LHCN-M2 (cell line): ENCODE measurements at regions not wholly inside any gene's neighbourhood (a gene's known extent, or its start where the extent isn't known, plus 50 kb on each side); places are given as distances from the start of the nearest gene placed in this dataset.
"Not testable (repeated sequence)": the region's sequence is repeated elsewhere in the genome, so short reads cannot be mapped to it uniquely, and the experiment has no call there.

Experiments used
- DNase-seq: peaks from one replicate; pipeline ENCODE4 v3.0.0-alpha.2; 2012; ENCODE audit warnings: low read depth

DNA sequence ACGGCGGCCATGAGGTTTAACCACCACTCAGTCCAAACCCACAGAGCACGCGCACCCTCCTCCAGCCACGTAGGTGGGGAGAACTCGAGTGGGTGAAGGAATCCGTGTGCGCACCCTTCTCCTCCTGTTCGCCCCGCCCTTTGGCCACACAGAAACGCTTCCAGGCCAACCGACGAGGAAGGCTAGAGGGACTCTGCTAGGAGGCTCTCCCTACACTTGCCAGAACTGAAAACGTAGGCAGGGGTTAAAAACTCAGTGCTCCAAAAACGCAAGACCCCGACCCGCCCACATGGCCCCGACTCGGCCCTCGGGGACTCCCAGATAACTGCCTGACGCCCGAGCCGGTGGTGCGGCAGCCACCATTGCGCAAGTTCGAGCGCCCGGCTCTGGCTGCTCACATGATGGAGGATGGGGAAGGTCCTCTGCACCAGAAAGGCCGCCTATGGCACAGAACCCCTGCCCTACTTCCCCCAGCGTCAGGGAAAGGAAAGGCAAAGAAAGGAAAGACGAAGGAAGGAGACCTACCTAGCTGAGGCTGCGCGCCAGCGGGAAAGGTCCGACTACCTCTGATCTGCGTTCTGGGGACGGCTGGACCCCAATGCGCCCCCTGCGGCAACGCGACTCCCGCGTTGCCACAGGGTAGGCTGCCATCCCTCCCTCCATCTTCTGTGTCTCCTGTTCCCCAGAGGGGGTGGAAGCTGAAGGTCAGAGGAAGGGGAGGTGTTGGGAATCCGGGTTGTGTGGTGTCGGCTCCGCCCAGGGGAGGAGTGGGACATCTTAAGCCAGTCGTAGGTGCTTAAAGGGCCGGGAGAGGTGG, 201.9 kb upstream of the AGTR2 start:
- peak; percentile 59 for DNase-seq

DNA sequence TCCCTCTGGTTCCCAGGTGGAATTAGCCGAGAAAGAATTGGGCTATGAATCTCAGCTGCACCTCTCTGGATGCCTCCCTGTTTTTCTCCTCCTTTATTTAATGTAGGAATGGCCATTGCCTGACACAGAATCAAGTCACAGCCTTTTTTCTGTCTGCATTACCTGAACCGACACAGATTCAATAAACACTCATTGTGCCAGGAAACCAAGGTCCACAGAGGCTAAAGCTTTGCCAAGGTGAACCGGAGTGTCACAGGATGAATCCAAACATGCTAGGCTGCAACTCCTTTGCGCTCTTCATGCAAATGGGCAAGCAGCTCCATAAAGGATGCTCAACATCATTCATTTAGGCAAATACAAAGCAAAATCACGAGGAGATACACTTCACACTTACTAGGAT, 199.8 kb upstream of the AGTR2 start:
- DNase-seq: no peak

DNA sequence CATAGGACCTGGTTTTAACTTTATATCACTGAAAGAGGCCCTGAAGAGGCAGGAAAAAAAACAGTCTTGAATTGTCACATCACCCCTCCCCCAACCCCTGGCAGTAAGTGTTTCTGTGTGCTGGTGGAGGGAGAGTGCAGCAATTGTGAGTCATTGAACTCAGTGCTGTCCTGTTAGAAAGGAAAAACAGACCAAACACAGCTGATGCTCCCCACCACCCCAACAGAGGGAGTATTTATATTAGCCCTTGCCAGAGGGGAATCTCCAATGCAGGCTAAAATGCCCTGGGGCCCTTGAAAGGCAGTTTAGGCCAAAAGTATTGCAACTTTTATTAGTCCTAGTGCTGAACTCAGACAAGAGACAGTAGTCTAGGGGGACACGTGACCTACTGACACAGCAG, 197.8 kb upstream of the AGTR2 start:
- DNase-seq: no peak

DNA sequence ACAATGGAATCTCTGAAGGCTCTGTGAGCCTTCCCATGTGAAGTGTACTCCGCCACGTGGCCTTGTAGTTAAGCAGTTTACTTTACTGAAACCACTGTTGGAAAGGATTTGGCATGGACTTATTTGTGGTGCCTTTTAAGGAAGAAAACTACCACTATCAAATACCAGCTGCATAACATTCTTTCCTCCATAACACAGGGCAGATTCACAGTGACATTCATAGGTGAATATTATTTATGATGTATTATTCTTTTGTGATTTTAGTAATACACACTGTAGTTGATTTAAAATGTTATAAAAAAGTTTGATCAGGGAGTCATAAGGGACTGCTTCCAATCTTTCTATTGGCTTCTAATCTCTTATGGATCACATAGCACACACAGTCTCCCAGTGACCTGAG, 192.5 kb upstream of the AGTR2 start:
- DNase-seq: no peak

DNA sequence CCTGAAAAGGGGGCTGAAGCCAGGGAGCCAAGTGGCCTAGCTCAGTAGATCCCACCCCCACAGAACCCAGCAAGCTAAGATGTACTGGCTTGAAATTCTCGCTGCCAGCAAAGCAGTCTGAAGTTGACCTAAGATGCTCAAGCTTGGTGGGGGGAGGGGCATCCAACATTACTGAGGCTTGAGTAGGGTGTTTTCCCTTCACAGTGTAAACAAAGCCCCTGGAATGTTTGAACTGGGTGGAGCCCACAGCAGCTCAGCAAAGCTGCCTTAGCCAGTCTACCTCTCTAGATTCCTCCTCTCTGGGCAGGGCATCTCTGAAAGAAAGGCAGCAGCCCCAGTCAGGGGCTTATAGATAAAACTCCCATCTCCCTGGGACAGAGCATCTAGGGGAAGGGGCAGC, 187.4 kb upstream of the AGTR2 start:
- not testable (repeated sequence) for DNase-seq

DNA sequence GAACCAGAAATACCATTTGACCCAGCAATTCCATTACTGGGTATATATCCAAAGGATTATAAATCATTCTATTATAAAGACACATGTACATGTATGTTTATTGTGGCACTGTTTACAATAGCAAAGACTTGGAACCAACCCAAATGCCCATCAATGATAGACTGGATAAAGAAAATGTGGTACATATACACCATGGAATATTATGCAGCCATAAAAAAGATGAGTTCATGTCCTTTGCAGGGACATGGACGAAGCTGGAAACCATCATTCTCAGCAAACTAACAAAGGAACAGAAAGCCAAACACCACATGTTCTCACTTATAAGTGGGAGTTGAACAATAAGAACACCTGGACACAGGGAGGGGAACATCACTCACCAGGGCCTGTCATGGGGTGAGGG, 183.1 kb upstream of the AGTR2 start:
- not testable (repeated sequence) for DNase-seq

DNA sequence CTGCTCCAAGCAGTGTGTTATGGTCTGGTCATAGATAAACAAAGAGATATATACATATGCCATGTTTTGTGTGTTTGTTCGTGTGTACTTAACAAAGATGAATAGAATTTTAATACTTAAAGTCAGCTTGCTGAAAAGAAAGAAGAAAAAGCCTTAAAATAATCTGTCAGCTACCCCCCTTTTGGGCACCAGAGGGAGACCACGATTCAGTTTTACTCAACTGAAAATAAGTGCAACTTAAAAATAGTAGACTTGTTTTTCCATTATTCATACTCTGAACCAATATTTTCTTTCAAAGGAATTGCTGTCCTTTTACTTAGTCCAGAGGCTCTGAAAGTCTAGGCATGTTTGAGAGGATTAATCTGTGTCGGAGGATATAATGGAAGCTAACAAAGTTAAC, 181.7 kb upstream of the AGTR2 start:
- DNase-seq: no peak

DNA sequence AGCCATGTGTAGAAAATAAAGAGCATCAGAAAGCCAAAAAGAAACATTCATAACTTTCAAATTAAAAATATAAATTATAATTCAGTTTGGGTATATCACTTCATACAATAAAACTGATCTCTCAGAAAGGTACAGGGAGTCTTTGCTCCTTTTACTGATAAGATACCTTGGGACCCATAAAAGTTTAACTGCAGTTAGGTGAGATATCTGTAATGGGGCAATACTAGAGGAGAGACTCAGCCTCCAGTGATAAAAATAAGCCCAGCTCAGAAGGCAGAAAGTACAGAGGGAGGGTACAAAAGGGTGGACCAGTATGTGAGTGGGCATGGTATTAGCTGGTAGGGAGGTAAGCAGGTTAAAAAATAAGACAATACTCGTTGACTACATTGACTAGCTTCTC, 180.9 kb upstream of the AGTR2 start:
- no peak for DNase-seq

DNA sequence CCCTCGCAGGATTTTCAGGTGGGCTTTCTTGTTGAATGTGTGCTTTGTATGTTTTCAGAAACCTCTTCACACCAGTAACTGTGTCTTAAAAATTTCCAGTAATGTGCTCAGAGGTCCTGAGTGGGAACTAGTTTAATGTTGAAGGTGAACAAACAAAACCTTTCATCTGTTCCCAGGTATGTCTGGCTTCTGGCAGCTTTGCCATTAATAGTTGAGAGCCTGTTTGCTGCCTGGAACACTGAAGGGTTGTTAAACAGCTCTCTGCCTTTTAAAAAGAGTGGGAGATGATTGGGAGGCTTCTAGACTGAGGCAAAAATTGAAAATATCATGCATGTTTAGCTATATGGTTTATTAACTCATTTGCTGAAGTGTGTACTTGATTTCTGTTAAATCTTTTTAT, 161.2 kb upstream of the AGTR2 start:
- DNase-seq: no peak

DNA sequence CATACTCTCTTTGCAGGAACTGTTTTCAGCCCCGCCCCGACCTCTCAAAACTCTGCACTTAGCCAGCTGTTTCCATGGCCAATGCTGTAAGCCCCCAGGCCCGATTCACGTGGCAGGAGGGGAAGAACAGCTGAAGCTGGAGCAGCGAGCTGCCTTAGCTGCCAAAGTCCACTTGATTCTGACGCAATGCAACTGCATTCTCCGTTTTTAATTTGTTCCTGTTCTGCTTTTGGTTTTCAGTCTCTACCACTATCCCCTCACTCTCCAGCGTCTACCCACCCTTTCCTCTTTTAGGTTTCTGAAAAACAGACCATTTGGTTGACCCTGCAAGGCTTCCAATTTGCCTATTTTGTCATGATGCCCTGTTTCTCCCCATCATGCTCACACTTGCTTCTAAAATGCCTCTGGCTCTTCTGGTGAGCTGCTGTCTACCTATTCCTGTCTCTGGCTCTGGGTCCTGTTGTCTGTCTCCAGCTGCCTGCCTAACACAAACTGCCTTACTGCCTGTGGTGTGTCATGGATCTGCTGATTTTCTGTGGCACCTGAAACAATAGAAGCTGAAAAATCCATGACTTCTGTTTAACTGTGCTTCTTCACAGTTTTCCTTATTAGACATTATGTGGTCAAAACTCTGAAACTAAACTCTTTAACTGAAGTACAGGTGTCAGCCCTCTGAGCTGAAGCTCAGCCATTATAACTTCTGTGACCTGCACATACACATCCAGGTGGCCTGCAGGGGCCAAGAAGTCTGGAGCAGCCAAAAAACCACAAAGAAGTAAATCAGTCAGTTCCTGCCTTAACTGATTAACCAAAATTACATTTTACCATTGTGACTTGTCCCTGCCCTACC, 160.5 kb upstream of the AGTR2 start:
- no peak for DNase-seq

DNA sequence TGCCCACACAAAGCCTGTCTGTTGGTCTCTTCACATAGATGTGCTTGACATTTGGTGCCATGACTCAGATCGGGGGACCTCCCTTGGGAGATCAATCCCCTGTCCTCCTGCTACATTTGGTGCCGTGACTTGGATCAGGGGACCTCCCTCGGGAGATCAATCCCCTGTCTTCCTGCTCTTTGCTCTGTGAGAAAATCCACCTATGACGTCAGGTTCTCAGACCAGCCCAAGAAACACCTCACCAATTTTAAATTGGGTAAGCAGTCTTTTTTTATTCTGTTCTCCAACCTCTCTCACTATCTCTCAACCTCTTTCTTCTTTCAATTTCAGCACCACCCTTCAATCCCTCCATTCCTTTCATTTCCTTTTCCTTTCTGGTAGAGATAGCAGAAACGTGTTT, 159.6 kb upstream of the AGTR2 start:
- DNase-seq: no peak

DNA sequence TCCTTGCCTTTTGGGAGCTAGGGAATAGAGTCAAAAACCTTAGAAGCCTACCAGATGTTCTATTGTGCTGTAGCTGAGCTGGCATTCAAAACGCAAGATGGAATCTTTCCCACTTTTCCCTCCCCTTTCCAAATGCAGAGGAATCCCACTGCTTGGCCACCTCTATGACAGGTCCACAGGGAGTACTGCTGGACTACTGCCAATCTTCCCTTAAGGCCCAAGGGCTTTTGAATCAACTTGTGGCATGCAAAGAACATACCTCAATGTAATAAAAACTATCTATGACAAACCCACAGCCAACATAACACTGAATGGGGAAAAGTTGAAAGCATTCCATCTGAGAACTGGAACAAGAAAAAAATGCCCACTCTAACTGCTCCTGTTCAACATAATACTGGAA, 139.2 kb upstream of the AGTR2 start:
- no peak for DNase-seq
